GM13977 (cell line): ENCODE measurements at regions not wholly inside any gene's neighbourhood (a gene's known extent, or its start where the extent isn't known, plus 50 kb on each side); places are given as distances from the start of the nearest gene placed in this dataset.

ENCODE experiments used
- DNase-seq: peaks from one replicate; pipeline ENCODE4 v3.0.0; 2012; ENCODE audit warnings: low spot score
- in situ Hi-C: fragments of 300-500 bp; cut with MboI; formaldehyde crosslinking; loops from one replicate; pipeline ENCODE4 v1.12.0; 2022; ENCODE audit warnings: low sequenced_read_pairs, low pct_unique_long_range_greater_than_20kb, mixed read lengths, inconsistent platforms; ENCODE audit not compliant: unreplicated experiment
- TF ChIP-seq, protein P1 (sequence below): IDR thresholded peaks from 2 replicates; pipeline ENCODE4 v1.5.1; 2012; ENCODE audit warnings: mild to moderate bottlenecking, control low read depth; ENCODE audit not compliant: insufficient read depth; ENCODE audit errors: extremely low read depth, missing control alignments

DNA sequence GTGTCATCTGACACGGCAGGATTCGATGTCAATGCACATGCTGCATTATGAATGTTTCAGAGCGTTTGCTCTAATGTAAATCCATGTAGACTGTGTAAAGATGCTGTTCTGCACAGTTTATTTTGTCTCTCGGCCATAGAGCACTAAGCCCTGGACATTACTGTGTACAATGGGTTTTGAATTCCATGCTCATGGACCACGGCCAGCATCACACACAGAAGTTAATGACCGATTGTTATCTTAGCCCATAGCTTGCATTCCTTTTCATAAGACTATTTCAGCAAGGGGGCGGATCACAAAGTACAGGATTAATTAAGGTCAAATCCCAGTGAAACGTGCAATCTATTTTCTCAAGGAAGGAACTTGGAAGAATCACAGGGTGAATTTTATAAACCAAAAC, 286.1 kb upstream of the TENM3 start:
- no peak for DNase-seq
- in situ Hi-C loops, result no loop called here
- TF ChIP-seq, protein P1, sequence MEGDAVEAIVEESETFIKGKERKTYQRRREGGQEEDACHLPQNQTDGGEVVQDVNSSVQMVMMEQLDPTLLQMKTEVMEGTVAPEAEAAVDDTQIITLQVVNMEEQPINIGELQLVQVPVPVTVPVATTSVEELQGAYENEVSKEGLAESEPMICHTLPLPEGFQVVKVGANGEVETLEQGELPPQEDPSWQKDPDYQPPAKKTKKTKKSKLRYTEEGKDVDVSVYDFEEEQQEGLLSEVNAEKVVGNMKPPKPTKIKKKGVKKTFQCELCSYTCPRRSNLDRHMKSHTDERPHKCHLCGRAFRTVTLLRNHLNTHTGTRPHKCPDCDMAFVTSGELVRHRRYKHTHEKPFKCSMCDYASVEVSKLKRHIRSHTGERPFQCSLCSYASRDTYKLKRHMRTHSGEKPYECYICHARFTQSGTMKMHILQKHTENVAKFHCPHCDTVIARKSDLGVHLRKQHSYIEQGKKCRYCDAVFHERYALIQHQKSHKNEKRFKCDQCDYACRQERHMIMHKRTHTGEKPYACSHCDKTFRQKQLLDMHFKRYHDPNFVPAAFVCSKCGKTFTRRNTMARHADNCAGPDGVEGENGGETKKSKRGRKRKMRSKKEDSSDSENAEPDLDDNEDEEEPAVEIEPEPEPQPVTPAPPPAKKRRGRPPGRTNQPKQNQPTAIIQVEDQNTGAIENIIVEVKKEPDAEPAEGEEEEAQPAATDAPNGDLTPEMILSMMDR, result no peak

DNA sequence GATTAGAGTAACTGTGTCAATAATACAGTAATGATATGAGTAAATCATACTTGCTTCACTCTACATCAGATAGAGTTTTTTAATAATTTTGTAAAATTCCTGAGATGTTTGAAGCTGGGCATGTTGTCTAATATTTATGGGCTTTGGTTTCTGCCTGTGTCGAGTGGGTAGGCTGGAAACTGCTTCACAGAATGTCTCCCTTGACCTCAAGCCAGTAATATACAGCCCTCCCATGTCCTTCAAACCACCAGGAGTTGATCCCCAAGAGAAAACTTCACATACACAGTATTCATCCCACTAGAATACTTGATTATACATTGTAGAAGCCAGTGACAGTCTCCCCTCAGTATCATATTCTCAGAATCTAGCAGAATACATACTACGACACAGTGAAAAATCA, 284.8 kb upstream of the TENM3 start:
- DNase-seq, result no peak
- in situ Hi-C loops, result no loop called here
- TF ChIP-seq, protein P1, result no peak

DNA sequence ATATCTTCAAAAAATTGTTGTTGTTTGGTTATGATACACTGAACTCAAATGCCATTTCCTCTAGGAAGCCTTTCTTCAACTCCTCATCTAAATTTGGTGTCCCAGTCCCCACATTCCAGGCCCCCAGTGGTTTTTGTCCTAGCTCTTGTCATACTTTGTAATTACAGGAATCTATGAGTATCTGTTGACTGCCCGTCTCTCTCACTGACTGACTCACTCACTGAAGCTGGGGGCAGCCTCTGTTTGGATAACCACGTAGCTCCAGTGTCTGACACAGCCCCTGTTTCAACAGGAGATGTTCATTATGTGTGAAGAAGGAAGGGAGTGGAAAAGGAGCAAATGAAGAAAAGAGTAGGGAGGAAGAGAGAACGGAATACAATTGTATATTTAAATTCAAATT, 284.1 kb upstream of the TENM3 start:
- TF ChIP-seq, protein P1, result no peak
- in situ Hi-C loops, result no loop called here
- no peak for DNase-seq

DNA sequence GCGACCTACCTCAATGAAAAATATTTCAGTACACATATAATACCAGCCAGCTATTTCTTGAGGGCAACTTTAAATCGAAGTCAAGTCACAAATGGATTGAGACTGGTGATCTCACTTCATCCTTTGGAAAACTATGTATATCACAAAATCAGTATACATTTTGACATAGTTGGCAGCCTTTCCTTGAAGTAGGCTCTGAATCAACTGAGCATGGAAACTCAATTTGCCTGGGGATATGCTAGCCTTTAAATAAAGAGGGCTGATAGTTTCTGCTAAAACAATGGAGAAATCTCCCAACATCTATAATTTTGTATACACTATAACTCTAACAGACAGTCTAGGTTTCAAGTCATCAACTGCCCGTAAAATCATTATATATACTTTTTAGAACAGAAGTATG, 282.8 kb upstream of the TENM3 start:
- no peak for DNase-seq
- in situ Hi-C loops, result no loop called here
- TF ChIP-seq, protein P1, result no peak

DNA sequence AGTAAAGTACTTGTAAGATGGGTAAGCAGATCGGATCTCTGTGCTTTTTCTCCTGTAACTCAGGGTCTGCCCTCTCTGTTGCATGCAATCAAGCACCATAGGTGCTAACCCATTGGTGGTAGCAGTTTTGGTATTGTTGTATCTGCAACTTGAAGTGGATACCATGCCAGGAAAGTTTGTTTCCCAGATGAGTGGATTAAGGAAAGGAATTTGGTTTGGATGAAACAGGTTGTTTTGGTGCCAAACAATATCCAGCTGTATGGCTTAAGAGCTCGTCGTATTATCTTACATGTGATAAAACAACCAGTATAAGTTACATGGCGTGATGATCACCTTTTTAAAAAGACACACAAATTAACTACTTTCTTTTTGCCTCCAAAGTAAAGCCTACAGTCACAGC, 280.9 kb upstream of the TENM3 start:
- TF ChIP-seq, protein P1, result no peak
- in situ Hi-C loops, result no loop called here
- DNase-seq, result no peak

DNA sequence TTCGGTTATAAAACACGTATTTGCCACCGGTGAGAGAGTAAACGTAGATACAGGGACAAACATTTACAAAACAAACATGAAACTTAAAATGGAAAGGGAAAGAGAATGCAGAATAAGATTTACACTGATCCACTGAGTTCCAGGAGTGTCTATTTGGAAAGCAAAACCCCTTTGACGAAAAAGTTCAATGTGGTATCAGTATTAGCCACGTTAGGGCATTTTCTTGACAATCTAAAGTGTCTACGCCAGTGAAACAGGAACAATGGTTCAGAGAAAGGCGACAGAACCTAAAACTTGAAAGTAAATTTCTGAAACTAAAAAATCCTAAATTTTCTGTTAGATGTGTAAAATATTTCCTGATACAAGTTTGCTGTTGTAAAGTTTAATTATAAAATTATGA, 278.5 kb upstream of the TENM3 start:
- no peak for DNase-seq
- TF ChIP-seq, protein P1, result no peak
- in situ Hi-C loops, result no loop called here

DNA sequence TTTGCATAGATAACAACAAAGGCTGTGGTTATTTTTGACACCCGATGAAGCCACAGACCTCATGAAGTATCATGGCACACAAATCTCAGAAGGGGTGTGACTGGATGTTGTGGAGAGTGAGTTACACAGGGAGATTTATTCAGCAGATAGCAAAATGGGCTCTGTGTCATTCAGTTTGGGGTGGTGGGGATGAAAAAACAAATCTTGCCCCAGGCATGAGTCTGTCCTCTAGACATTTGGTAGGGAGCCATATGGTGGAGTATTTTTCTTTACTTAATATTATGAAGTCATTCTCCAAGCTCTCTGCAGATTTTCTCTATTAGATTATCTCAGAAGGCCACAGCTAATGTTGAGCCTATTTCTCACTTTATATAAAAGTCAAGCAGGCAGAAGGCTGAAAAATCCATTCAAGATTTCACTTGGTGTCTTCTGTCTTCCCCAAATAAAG, 277.1 kb upstream of the TENM3 start:
- TF ChIP-seq, protein P1, result no peak
- peak; percentile 6 for DNase-seq
- in situ Hi-C loops, result no loop called here
